ENCODE measurements at regions not wholly inside any gene's neighbourhood (a gene's known extent, or its start where the extent isn't known, plus 50 kb on each side); places are given as distances from the start of the nearest gene placed in this dataset.

GRCh38 chr5:67432606-67433005 is 236.0 kb upstream of the CD180 start:
- no peak for DNase-seq (ENCODE audit: low read depth)

- DNase-seq (ENCODE audit: low read depth), result no peak
These were observed 234.6 kb upstream of the CD180 start for GRCh38 chr5:67431191-67431590.

- DNase-seq (ENCODE audit: low read depth), result no peak
These were observed 231.3 kb upstream of the CD180 start for GRCh38 chr5:67427850-67428298.

GRCh38 chr5:67426961-67427849 is 230.6 kb upstream of the CD180 start:
- no peak for DNase-seq (ENCODE audit: low read depth)

GRCh38 chr5:67425514-67425913 is 228.9 kb upstream of the CD180 start:
- DNase-seq (ENCODE audit: low read depth), result no peak

GRCh38 chr5:67417839-67418238 is 221.2 kb upstream of the CD180 start:
- no peak for DNase-seq (ENCODE audit: low read depth)

- no peak for DNase-seq (ENCODE audit: low read depth)
These were observed 220.4 kb upstream of the CD180 start for GRCh38 chr5:67416986-67417385.

GRCh38 chr5:67416133-67416937 is 219.7 kb upstream of the CD180 start:
- no peak for DNase-seq (ENCODE audit: low read depth)

- DNase-seq (ENCODE audit: low read depth), result no peak
These were observed 218.1 kb upstream of the CD180 start for GRCh38 chr5:67414712-67415111.

- DNase-seq (ENCODE audit: low read depth), result no peak
These were observed 217.1 kb upstream of the CD180 start for GRCh38 chr5:67413721-67414120.

GRCh38 chr5:67409126-67409777 is 212.7 kb upstream of the CD180 start:
- no peak for DNase-seq (ENCODE audit: low read depth)

GRCh38 chr5:67407979-67408378 is 211.4 kb upstream of the CD180 start:
- DNase-seq (ENCODE audit: low read depth), result no peak

GRCh38 chr5:67405755-67406154 is 209.2 kb upstream of the CD180 start:
- no peak for DNase-seq (ENCODE audit: low read depth)

GRCh38 chr5:67405101-67405364 is 208.4 kb upstream of the CD180 start:
- no peak for DNase-seq (ENCODE audit: low read depth)

GRCh38 chr5:67404256-67405100 is 207.9 kb upstream of the CD180 start:
- no peak for DNase-seq (ENCODE audit: low read depth)

- no peak for DNase-seq (ENCODE audit: low read depth)
These were observed 205.9 kb upstream of the CD180 start for GRCh38 chr5:67402526-67402925.

- no peak for DNase-seq (ENCODE audit: low read depth)
These were observed 204.6 kb upstream of the CD180 start for GRCh38 chr5:67401172-67401571.

GRCh38 chr5:67400752-67401151 is 204.2 kb upstream of the CD180 start:
- DNase-seq (ENCODE audit: low read depth), result no peak

GRCh38 chr5:67395790-67396418 is 199.3 kb upstream of the CD180 start:
- DNase-seq (ENCODE audit: low read depth), result no peak

GRCh38 chr5:67393211-67393610 is 196.6 kb upstream of the CD180 start:
- DNase-seq (ENCODE audit: low read depth), result no peak

- DNase-seq (ENCODE audit: low read depth), result no peak
These were observed 194.3 kb upstream of the CD180 start for GRCh38 chr5:67390935-67391334.
